22Rv1 (cell line): ENCODE measurements at regions not wholly inside any gene's neighbourhood (a gene's known extent, or its start where the extent isn't known, plus 50 kb on each side); places are given as distances from the start of the nearest gene placed in this dataset.

Source experiments
- H3K27ac ChIP-seq: fragments of 450-650 bp; 2 replicates; pipeline ENCODE4 v1.5.1; 2017
- CTCF ChIP-seq: fragments of 450-650 bp; IDR thresholded peaks from 2 replicates; pipeline ENCODE4 v1.5.1; 2017; ENCODE audit warnings: mild to moderate bottlenecking
- ZFX ChIP-seq: fragments of 450-650 bp; IDR thresholded peaks from 2 replicates; pipeline ENCODE4 v1.6.1; 2017; ENCODE audit warnings: antibody characterized with exemption, borderline replicate concordance

GRCh38 chr3:178451799-178452198 is 84.4 kb upstream of the KCNMB2 start:
- no peak overlapping the region for H3K27ac ChIP-seq
- TF ChIP-seq CTCF (no peak), ZFX (no peak)

GRCh38 chr3:178454726-178455125 is 81.5 kb upstream of the KCNMB2 start:
- peak overlapping the region; percentile 35 for H3K27ac ChIP-seq
- TF ChIP-seq CTCF (no peak), ZFX (no peak)

- TF ChIP-seq ZFX (no peak), CTCF (no peak)
- H3K27ac ChIP-seq, result no peak overlapping the region
Observed at GRCh38 chr3:178455226-178455625, 81.0 kb upstream of the KCNMB2 start.

- no peak overlapping the region for H3K27ac ChIP-seq
- TF ChIP-seq ZFX (no peak), CTCF (no peak)
Observed at GRCh38 chr3:178455946-178456345, 80.3 kb upstream of the KCNMB2 start.

- TF ChIP-seq ZFX (no peak), CTCF (no peak)
- no peak overlapping the region for H3K27ac ChIP-seq
Observed at GRCh38 chr3:178456621-178457285, 79.5 kb upstream of the KCNMB2 start.

- no peak overlapping the region for H3K27ac ChIP-seq
Observed at GRCh38 chr3:178457511-178457910, 78.7 kb upstream of the KCNMB2 start.

More at GRCh38 chr3:178457511-178457910, 78.7 kb upstream of the KCNMB2 start:
- no peak for TF ChIP-seq CTCF
- TF ChIP-seq ZFX, result no peak
